ENCODE measurements at regions not wholly inside any gene's neighbourhood (a gene's known extent, or its start where the extent isn't known, plus 50 kb on each side); places are given as distances from the start of the nearest gene placed in this dataset.

DNA sequence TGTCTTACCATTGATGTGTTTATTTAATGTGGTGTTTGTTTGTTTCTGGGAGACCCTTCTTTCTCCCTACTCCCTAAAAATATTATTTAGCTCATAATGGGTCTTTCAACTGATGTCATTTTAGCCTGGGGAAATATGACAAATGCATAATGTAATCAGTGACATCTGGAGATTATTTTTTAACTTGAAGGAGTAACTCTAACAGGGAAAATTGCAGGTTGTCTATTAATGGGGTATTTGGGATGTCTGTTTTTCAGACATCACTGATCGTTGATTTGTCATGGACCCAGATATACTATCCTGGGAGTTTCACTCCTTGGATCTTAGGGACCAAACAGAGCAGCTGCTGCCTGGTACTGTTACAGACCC, 230.4 kb downstream of the LOXHD1 start:
- no peak for DNase-seq (ENCODE audit: low read depth in 2 of 2, low spot score in 1 of 2)

Data from stimulated activated CD8-positive, alpha-beta memory T cell treated with anti-CD3 and anti-CD28 coated beads, Interleukin-4, amount 100 ng/mL, for 1 hour (primary cell).